Astrocyte (in vitro differentiated cells and primary cell): ENCODE measurements at regions not wholly inside any gene's neighbourhood (a gene's known extent, or its start where the extent isn't known, plus 50 kb on each side); places are given as distances from the start of the nearest gene placed in this dataset.

ENCODE experiments used
- CTCF ChIP-seq: IDR thresholded peaks from 2 replicates; pipeline ENCODE4 v1.5.1; 2011; ENCODE audit warnings: low read depth, mild to moderate bottlenecking, inconsistent platforms, low read length, moderate library complexity; ENCODE audit not compliant: insufficient read depth
- EZH2 ChIP-seq: IDR thresholded peaks from 2 replicates; pipeline ENCODE4 v1.6.1; 2012; ENCODE audit warnings: mild to moderate bottlenecking, low read length, inconsistent platforms; ENCODE audit not compliant: insufficient read depth

GRCh38 chr16:50453446-50453845 is 84.7 kb upstream of the BRD7 start:
- no peak for TF ChIP-seq EZH2
- TF ChIP-seq CTCF = no peak
